ENCODE measurements at regions not wholly inside any gene's neighbourhood (a gene's known extent, or its start where the extent isn't known, plus 50 kb on each side); places are given as distances from the start of the nearest gene placed in this dataset.
"Not testable (repeated sequence)": the region's sequence is repeated elsewhere in the genome, so short reads cannot be mapped to it uniquely, and the experiment has no call there.

- TF ChIP-seq SMC3 (conservative IDR thresholded peaks at IDR 0.05; ENCODE audit: poor library complexity); EZH2 (IDR thresholded peaks at IDR 0.05; ENCODE audit: borderline replicate concordance, insufficient read depth, low read length, poor library complexity, severe bottlenecking); CTCF (IDR thresholded peaks at IDR 0.05; ENCODE audit: poor library complexity, severe bottlenecking); POLR2AphosphoS5 (IDR thresholded peaks at IDR 0.05); RAD21 (conservative IDR thresholded peaks at IDR 0.05): not testable (repeated sequence)
- TF ChIP-seq, protein P1, sequence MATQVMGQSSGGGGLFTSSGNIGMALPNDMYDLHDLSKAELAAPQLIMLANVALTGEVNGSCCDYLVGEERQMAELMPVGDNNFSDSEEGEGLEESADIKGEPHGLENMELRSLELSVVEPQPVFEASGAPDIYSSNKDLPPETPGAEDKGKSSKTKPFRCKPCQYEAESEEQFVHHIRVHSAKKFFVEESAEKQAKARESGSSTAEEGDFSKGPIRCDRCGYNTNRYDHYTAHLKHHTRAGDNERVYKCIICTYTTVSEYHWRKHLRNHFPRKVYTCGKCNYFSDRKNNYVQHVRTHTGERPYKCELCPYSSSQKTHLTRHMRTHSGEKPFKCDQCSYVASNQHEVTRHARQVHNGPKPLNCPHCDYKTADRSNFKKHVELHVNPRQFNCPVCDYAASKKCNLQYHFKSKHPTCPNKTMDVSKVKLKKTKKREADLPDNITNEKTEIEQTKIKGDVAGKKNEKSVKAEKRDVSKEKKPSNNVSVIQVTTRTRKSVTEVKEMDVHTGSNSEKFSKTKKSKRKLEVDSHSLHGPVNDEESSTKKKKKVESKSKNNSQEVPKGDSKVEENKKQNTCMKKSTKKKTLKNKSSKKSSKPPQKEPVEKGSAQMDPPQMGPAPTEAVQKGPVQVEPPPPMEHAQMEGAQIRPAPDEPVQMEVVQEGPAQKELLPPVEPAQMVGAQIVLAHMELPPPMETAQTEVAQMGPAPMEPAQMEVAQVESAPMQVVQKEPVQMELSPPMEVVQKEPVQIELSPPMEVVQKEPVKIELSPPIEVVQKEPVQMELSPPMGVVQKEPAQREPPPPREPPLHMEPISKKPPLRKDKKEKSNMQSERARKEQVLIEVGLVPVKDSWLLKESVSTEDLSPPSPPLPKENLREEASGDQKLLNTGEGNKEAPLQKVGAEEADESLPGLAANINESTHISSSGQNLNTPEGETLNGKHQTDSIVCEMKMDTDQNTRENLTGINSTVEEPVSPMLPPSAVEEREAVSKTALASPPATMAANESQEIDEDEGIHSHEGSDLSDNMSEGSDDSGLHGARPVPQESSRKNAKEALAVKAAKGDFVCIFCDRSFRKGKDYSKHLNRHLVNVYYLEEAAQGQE (IDR thresholded peaks at IDR 0.05; ENCODE audit: borderline replicate concordance): not testable (repeated sequence)
Measured at GRCh38 chr4:49215082-49215479, 229.0 kb downstream of the CWH43 start.

Data from neural cell (in vitro differentiated cells).